Endothelial cell of umbilical vein (primary cell): ENCODE measurements at regions not wholly inside any gene's neighbourhood (a gene's known extent, or its start where the extent isn't known, plus 50 kb on each side); places are given as distances from the start of the nearest gene placed in this dataset.

Experiments
- BruUV-seq: library from RNA; stranded (reverse); fragments of 400-500 nt; replicated peaks from 2 replicates; lab custom pipeline; 2021; lab: Mats Ljungman, UMichigan
- CTCF ChIA-PET: fragments of 300-600, 350-600 bp; sonication (Branson Sonifier 250); formaldehyde crosslinking; loops from one replicate; lab custom pipeline; 2021; ENCODE audit warnings: antibody characterized with exemption, inconsistent platforms; lab: Charles Lee
- POLR2A ChIA-PET: fragments of 300-600, 350-600 bp; sonication (Branson Sonifier 250); formaldehyde crosslinking; loops from one replicate; lab custom pipeline; 2021; ENCODE audit warnings: antibody characterized with exemption, inconsistent platforms; lab: Charles Lee
- DNase-seq: peaks from one replicate; pipeline ENCODE4 v3.0.0-alpha.2; 2011; ENCODE audit warnings: low read depth, low spot score
- FAIRE-seq: peaks from 2 replicates; lab custom pipeline; 2011; peaks lifted over from hg19 to GRCh38; lab: Jason Lieb, UNC
- H2AFZ ChIP-seq: 2 replicates; pipeline ENCODE4 v1.6.0; 2012; ENCODE audit warnings: low read depth, low read length, control low read depth, inconsistent platforms
- H3K27ac ChIP-seq: 2 replicates; pipeline ENCODE4 v1.5.1; 2011; ENCODE audit warnings: low read depth, mild to moderate bottlenecking, control low read depth, low read length, moderate library complexity; ENCODE audit not compliant: insufficient read depth
- H3K27me3 ChIP-seq, 2 experiments: 2 replicates each; pipeline versions ENCODE4 v1.6.0 to v1.6.1; 2011; ENCODE audit warnings: low read length in 2 of 2, mixed read lengths in 1 of 2; ENCODE audit not compliant: control insufficient read depth in 2 of 2, insufficient read depth in 2 of 2
- H3K36me3 ChIP-seq, 2 experiments: 2 replicates in 1 of 2; 3 replicates in 1 of 2; pipeline ENCODE4 v1.5.1; 2011; ENCODE audit warnings: low read length in 2 of 2, mild to moderate bottlenecking in 1 of 2, moderate library complexity in 1 of 2; ENCODE audit not compliant: control insufficient read depth in 2 of 2, insufficient read depth in 2 of 2; ENCODE audit errors: extremely low read depth in 1 of 2
- H3K4me1 ChIP-seq: 3 replicates; pipeline ENCODE4 v1.5.1; 2011; ENCODE audit warnings: mild to moderate bottlenecking, low read length; ENCODE audit not compliant: control insufficient read depth, insufficient read depth; ENCODE audit errors: extremely low read depth
- H3K4me2 ChIP-seq: 2 replicates; pipeline ENCODE4 v1.6.1; 2011; ENCODE audit warnings: low read length, control low read depth, mixed read lengths; ENCODE audit not compliant: insufficient read depth
- H3K4me3 ChIP-seq, 3 experiments: fragments of 200-600 bp in 1 of 3; sonication (generic), shearing (Covaris generic) in 1 of 3; replicated peaks in 1 of 3; 2 replicates each; pipeline ENCODE4 v1.5.1; 2011 to 2016; ENCODE audit warnings: control low read depth in 3 of 3, low read length in 3 of 3, mild to moderate bottlenecking in 2 of 3, inconsistent platforms in 1 of 3, low read depth in 1 of 3, moderate library complexity in 1 of 3; ENCODE audit not compliant: insufficient read depth in 1 of 3
- H3K79me2 ChIP-seq: 2 replicates; pipeline ENCODE4 v1.6.0; 2012; ENCODE audit warnings: low read length, inconsistent platforms; ENCODE audit not compliant: control insufficient read depth, insufficient read depth
- H3K9ac ChIP-seq: replicated peaks from 2 replicates; pipeline ENCODE3; 2011; ENCODE audit warnings: low read length, control low read depth; ENCODE audit not compliant: insufficient read depth; ENCODE audit errors: extremely low read depth
- H3K9me1 ChIP-seq: replicated peaks from 3 replicates; pipeline ENCODE4 v1.6.0; 2011; ENCODE audit warnings: mild to moderate bottlenecking, low read length; ENCODE audit not compliant: control insufficient read depth, insufficient read depth; ENCODE audit errors: extremely low read depth
- H3K9me3 ChIP-seq: replicated peaks from 2 replicates; pipeline ENCODE4 v1.5.1; 2012; ENCODE audit warnings: low read length, inconsistent platforms; ENCODE audit not compliant: control insufficient read depth, insufficient read depth
- H4K20me1 ChIP-seq: replicated peaks from 2 replicates; pipeline ENCODE3; 2011; ENCODE audit warnings: mild to moderate bottlenecking, low read length; ENCODE audit not compliant: control insufficient read depth, insufficient read depth; ENCODE audit errors: extremely low read depth
- CTCF ChIP-seq, 2 donors: IDR thresholded peaks; 1 replicate in 1 of 2; 2 replicates in 1 of 2; pipeline ENCODE4 v1.5.1; 2011; ENCODE audit warnings: low read length in 2 of 2, mild to moderate bottlenecking in 2 of 2, moderate library complexity in 2 of 2, control low read depth in 1 of 2, inconsistent platforms in 1 of 2, low read depth in 1 of 2; ENCODE audit not compliant: insufficient read depth in 1 of 2; ENCODE audit errors: extremely low read depth in 1 of 2
- EZH2 ChIP-seq: IDR thresholded peaks from 2 replicates; pipeline ENCODE4 v1.6.1; 2012; ENCODE audit warnings: borderline replicate concordance, low read depth, mild to moderate bottlenecking, moderate library complexity, low read length, inconsistent platforms; ENCODE audit not compliant: severe bottlenecking
- FOS ChIP-seq: IDR thresholded peaks from 2 replicates; pipeline ENCODE4 v1.6.1; 2011; ENCODE audit warnings: mild to moderate bottlenecking, low read length, moderate library complexity, borderline replicate concordance; ENCODE audit not compliant: insufficient read depth
- GATA2 ChIP-seq: IDR thresholded peaks from 2 replicates; pipeline ENCODE4 v1.7.0; 2011; ENCODE audit warnings: low read depth, mild to moderate bottlenecking, moderate library complexity, mixed read lengths, low read length; ENCODE audit not compliant: insufficient read length, insufficient read depth
- JUN ChIP-seq: IDR thresholded peaks from 2 replicates; pipeline ENCODE4 v1.6.1; 2011; ENCODE audit warnings: borderline replicate concordance, low read depth; ENCODE audit not compliant: insufficient read length, insufficient read depth
- MAX ChIP-seq: IDR thresholded peaks from 2 replicates; pipeline ENCODE4 v1.6.1; 2011; ENCODE audit not compliant: insufficient read depth, insufficient read length
- POLR2A ChIP-seq: IDR thresholded peaks from 2 replicates; pipeline ENCODE4 v1.6.1; 2012; ENCODE audit warnings: low read depth, mild to moderate bottlenecking, control low read depth, low read length
- POLR2AphosphoS5 ChIP-seq: IDR thresholded peaks from 2 replicates; pipeline ENCODE4 v1.6.1; 2012; ENCODE audit warnings: low read depth, mild to moderate bottlenecking, control low read depth, low read length, moderate library complexity; ENCODE audit not compliant: insufficient read depth
- dilution Hi-C: fragments of 300-500 bp; cut with MboI; formaldehyde crosslinking; loops from one replicate; pipeline ENCODE4 v1.15.0; 2019; ENCODE audit warnings: low sequenced_read_pairs; ENCODE audit not compliant: extremely low pct_ligation_motif_present
- intact Hi-C: fragments of 100-400 bp; cut with micrococcal nuclease; formaldehyde crosslinking; loops from one replicate; pipeline ENCODE4 v1.10.0; 2022

GRCh38 chr9:86549920-86550319 lies 195.7 kb upstream of the TUT7 start:
- dilution Hi-C loops (no loop called here), intact Hi-C loops (no loop called here)
- CTCF ChIA-PET = no interaction called here
- Histone ChIP-seq H3K27me3 (no peaks in the 10 kb centered on the region), H3K9me1 (no peaks in the 10 kb centered on the region), H4K20me1 (no peaks in the 10 kb centered on the region), H3K4me2 (no peak overlapping the region), H3K4me3 (no peak overlapping the region), H2AFZ (no peak overlapping the region), H3K36me3 (no peaks in the 10 kb centered on the region), H3K9ac (no peak overlapping the region), H3K27ac (no peak overlapping the region), H3K9me3 (no peaks in the 10 kb centered on the region), H3K79me2 (no peaks in the 10 kb centered on the region), H3K4me1 (no peaks in the 10 kb centered on the region)
- FAIRE-seq = no peak
- no peak for DNase-seq
- BruUV-seq = no TSS peak
- POLR2A ChIA-PET = no interaction called here
- TF ChIP-seq CTCF (IDR thresholded peaks at IDR 0.05; ENCODE audit: extremely low read depth in 1 of 2, insufficient read depth in 1 of 2, low read depth in 1 of 2, low read length in 2 of 2) (no peak), FOS (no peak), MAX (no peak), EZH2 (no peak)

DNA sequence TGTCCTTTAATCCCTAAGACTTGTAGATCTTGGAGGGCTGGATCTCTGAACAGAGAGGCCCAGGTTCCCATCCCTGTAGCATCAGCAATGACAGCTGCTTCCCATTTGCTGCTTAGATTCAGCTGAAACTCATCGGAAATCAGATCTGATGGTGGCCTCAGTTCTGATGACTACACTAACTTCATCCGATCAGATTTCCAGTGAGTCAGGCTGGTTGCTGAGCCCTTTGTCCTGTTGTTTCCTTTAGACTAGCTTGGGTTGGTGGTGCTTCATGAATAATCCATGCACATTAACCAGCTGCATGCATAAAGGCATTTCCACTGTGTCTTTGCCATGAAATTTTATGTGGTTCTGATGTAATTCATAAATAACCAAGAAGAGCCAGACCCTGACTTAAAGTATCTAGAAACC lies 195.2 kb upstream of the TUT7 start:
- intact Hi-C loops = no loop called here
- Histone ChIP-seq H3K4me1 (no peaks in the 10 kb centered on the region), H3K9ac (no peak overlapping the region), H3K36me3 (no peaks in the 10 kb centered on the region), H3K4me3 (no peak overlapping the region), H3K9me3 (no peaks in the 10 kb centered on the region), H3K4me2 (no peak overlapping the region), H4K20me1 (no peaks in the 10 kb centered on the region), H2AFZ (no peak overlapping the region), H3K9me1 (no peaks in the 10 kb centered on the region), H3K27me3 (no peaks in the 10 kb centered on the region), H3K79me2 (no peaks in the 10 kb centered on the region), H3K27ac (no peak overlapping the region)
- CTCF ChIA-PET = no interaction called here
- no peak for TF ChIP-seq POLR2AphosphoS5
- TF ChIP-seq POLR2A = no peak
- no peak for TF ChIP-seq CTCF (IDR thresholded peaks at IDR 0.05; ENCODE audit: extremely low read depth in 1 of 2, insufficient read depth in 1 of 2, low read depth in 1 of 2, low read length in 2 of 2)
- TF ChIP-seq FOS = no peak
- TF ChIP-seq JUN = no peak
- TF ChIP-seq GATA2 = no peak
- no peak for TF ChIP-seq MAX
- FAIRE-seq = no peak
- dilution Hi-C loops = no loop called here
- no peak for DNase-seq
- POLR2A ChIA-PET = no interaction called here
- BruUV-seq = no TSS peak
